ENCODE measurements at regions not wholly inside any gene's neighbourhood (a gene's known extent, or its start where the extent isn't known, plus 50 kb on each side); places are given as distances from the start of the nearest gene placed in this dataset.

DNA sequence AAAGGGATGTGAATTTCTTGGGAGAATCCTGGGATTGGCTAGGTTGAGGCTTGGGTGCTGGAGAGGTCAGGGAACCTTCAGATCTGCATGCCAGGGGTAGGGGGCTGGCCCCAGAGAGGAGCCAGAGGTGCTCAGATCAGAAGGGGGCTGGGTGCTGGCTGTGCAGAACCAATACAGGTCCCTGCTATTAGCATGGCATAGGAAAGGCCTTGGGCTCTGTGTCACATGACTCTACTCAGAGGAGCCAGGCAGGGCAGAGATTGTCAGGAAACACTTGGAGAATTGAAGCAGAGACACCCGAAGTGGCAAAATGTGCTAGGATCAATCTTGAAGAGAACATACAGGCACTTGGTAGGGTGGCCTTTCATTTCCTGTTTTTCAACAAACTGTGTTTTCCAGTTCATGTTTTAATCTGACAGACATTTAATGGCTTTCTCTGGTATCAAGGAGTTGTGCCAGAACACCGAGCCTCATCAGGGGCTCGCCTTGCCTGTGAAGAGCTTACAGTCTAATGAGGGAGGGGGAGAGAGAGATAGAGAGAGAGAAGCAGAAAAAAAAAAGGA, 498.9 kb downstream of the RPS24 start:
- no peak for DNase-seq
- intact Hi-C loops (cut with DNase I), result no loop called here

- DNase-seq, result no peak
- intact Hi-C loops (cut with DNase I), result no loop called here
Observed at GRCh38 chr10:78533098-78533497, 499.4 kb downstream of the RPS24 start.

DNA sequence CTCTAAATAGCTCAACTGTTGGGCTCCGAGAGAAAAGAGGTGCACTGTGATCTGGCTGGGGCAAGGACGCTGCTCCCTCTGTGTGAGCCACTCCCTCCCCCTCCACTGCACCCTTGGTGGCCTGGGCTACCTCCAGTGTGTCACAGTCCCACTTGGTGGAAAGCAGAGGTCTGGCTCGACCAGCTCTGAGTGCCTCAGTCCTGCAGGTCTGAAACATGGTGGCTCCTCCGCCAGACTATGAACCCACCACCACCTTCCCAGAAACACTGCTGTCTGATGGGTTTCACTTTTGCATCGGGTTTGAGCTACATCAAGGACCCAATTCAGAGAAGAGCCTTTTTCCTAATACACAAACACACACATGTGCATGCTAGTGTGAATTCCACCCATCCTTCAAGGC, 500.1 kb downstream of the RPS24 start:
- intact Hi-C loops (cut with DNase I), result no loop called here
- DNase-seq, result no peak

GRCh38 chr10:78535716-78536218, 502.1 kb downstream of the RPS24 start:
- no peak for DNase-seq
- intact Hi-C loops (cut with DNase I), result no loop called here

DNA sequence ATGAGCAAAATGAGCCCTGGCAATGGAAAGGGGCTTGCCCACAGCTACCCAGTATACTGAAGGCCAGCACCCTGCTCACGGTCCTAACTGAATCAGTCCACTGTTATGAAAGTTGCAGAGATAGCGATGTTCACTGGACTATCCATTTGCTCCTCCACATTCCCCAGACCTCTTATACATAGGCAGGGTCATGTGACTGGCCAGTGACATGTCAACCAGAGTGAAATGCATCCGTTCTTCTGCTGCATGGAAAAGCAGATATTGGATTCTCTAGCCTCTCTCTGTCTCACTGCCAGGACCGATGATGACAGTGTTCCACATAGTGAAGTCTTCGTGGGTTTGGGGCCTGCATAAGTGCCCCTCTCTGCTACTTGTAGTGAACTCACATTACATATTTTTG, 503.4 kb downstream of the RPS24 start:
- intact Hi-C loops (cut with DNase I), result no loop called here
- DNase-seq, result no peak

DNA sequence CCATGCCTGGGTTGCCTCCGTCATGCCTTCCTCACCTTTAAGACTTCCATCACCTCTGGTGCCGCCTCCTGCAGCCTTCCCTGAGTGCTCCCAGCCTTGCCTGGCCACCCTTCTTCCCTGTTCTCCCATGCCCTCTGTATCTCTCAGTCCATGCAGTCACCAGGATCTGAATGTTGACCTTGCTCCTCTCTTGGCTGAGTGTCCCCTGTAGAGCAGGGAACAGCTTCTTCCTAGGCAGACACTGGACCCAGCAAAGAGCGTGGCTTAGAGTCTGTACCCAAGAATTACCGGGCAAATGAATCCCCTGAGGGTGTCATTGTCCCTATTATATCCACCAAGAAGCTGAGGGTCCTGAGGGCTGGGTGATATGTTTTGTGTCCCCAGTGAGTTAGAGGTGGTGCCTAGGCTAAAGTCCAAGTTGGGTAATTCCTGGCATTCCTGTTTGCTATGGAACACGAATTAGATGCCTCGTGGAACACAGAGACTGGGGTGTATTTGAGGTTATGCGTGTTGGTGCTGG, 505.6 kb downstream of the RPS24 start:
- no peak for DNase-seq
- intact Hi-C loops (cut with DNase I), result no loop called here

- no peak for DNase-seq
- intact Hi-C loops (cut with DNase I), result no loop called here
Observed at GRCh38 chr10:78540355-78541076, 506.9 kb downstream of the RPS24 start.

- intact Hi-C loops (cut with DNase I), result no loop called here
- DNase-seq, result no peak
Observed at GRCh38 chr10:78541481-78542140, 507.9 kb downstream of the RPS24 start.

GRCh38 chr10:78542141-78542489, 508.5 kb downstream of the RPS24 start:
- DNase-seq, result no peak
- intact Hi-C loops (cut with DNase I), result no loop called here

DNA sequence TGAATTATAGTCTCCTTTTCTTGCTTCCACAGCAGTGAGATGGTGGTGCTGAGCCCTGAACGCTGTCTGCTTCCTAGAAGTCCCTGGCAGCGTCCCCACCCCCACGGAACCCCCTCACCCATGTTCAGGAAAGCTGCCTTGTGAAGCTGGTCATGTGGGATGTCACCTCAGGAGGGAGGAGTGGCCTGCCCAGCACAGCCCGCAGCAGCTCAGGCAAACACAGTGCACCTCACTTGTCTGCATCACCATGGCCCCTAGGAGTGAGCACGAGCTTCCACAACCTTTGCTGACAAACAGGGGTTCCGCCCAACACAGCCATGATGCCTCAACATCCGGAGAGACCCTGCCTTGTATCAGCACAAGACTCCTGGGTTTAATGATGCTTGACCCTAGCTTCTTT, 508.9 kb downstream of the RPS24 start:
- no peak for DNase-seq
- intact Hi-C loops (cut with DNase I), result no loop called here

DNA sequence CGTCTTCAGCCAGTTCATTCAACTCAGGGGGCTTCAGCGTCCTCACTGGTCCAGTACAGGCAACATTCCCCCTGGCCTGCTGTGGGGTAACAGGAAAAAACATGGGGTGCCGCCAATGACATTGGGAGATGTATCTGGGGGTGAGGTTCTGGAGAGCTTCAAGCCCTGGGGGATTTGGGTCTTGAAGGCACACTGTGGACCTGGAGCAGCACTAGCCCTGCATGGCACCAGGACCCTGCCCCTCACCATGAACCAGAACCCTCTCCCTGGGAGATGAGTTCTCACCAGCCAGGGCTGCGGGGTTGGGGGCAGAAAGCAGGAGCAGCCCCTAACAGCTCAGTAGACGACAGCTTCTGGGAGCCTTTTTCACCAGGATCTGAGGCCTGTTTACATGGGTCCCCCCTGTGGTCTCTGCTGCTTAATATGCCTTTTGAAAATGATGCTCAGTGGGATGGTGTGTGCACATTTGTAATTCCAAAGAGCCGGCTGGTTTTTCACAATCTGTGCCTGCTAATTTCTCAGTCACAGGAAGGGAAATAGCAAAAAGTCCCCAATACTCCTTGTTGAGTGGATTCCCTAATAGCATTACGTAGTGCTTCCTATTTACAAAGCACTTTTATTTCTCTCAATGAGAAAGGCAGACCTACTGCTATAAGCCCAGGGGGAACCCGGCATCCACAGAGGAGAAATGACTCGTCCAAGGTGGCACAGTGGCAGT, 509.5 kb downstream of the RPS24 start:
- intact Hi-C loops (cut with DNase I), result no loop called here
- DNase-seq, result no peak

DNA sequence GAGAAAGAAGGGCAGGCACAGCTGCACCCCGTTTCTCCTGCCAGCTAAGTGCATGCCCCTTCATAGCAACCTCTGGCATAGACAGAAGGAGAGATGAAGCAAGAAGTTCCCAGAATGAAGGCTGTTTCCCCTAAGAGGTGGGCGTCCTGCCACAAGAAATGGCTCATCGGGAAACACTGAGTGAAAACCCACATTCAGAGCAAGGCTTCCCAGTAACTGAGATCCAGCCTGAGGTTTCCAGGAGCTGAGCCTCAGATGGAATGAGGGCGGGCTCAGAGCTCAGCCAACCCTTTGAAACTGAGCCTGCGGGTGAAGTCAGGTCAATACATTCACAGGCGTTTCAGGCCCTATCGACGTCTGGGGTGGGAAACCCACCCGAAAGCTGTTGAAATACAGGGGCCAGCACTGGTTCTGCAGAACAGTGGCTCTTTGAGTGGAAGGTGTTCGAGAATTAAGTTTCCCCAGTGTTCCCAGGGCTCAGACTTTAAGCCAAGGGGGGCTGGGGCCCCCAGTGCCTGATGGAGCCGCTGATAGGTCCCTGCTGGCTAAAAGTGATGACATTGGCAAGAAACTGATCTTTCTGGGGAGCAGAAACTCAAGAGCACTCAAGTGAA, 510.2 kb downstream of the RPS24 start:
- DNase-seq, result peak in 8 of 10 donors; percentile 29 to 87 (median 46)
- intact Hi-C loops (cut with DNase I), result no loop called here

GRCh38 chr10:78544423-78545090, 510.9 kb downstream of the RPS24 start:
- DNase-seq, result no peak
- intact Hi-C loops (cut with DNase I), result no loop called here

GRCh38 chr10:78545756-78546155, 512.1 kb downstream of the RPS24 start:
- intact Hi-C loops (cut with DNase I), result no loop called here
- DNase-seq, result no peak

- no peak for DNase-seq
- intact Hi-C loops (cut with DNase I), result no loop called here
Observed at GRCh38 chr10:78547397-78547796, 513.7 kb downstream of the RPS24 start.

- intact Hi-C loops (cut with DNase I), result no loop called here
- DNase-seq, result no peak
Observed at GRCh38 chr10:78547905-78548304, 514.2 kb downstream of the RPS24 start.

GRCh38 chr10:78548369-78548768, 514.7 kb downstream of the RPS24 start:
- intact Hi-C loops (cut with DNase I), result no loop called here
- no peak for DNase-seq

- no peak for DNase-seq
- intact Hi-C loops (cut with DNase I), result no loop called here
Observed at GRCh38 chr10:78549140-78549935, 515.7 kb downstream of the RPS24 start.

GRCh38 chr10:78550090-78550489, 516.4 kb downstream of the RPS24 start:
- intact Hi-C loops (cut with DNase I), result no loop called here
- DNase-seq, result no peak
